Panc1 (cell line): ENCODE measurements at regions not wholly inside any gene's neighbourhood (a gene's known extent, or its start where the extent isn't known, plus 50 kb on each side); places are given as distances from the start of the nearest gene placed in this dataset.

Source experiments
- ATAC-seq: fragments of 200-7000 bp; cut with Tn5 transposase; 2 replicates; pipeline ENCODE4 v1.9.1; 2020; ENCODE audit warnings: mild to moderate bottlenecking, moderate library complexity
- BruUV-seq: library from RNA; stranded (reverse); fragments of 400-500 nt; replicated peaks from 2 replicates; lab custom pipeline; 2021; lab: Mats Ljungman, UMichigan
- CTCF ChIA-PET: fragments of 300-600 bp; sonication (Branson Sonifier 250); formaldehyde crosslinking; loops from one replicate; lab custom pipeline; 2022; ENCODE audit warnings: antibody characterized with exemption; lab: Charles Lee
- POLR2A ChIA-PET: fragments of 300-600 bp; sonication (Branson Sonifier 250); formaldehyde crosslinking; loops from one replicate; lab custom pipeline; 2022; ENCODE audit warnings: antibody characterized with exemption; lab: Charles Lee
- DNase-seq: peaks from one replicate; pipeline ENCODE4 v3.0.0-alpha.2; 2010; ENCODE audit warnings: low read depth, low spot score
- H3K27ac ChIP-seq: 2 replicates; pipeline ENCODE4 v1.5.1; 2011; ENCODE audit warnings: mild to moderate bottlenecking, low read length, inconsistent platforms
- H3K27me3 ChIP-seq: fragments of 200-500 bp; sonication (Bioruptor generic); 2 replicates; pipeline ENCODE4 v1.6.0; 2014; ENCODE audit warnings: low read length, inconsistent platforms; ENCODE audit not compliant: control insufficient read depth, insufficient read depth
- H3K36me3 ChIP-seq: fragments of 200-500 bp; sonication (Bioruptor generic); 2 replicates; pipeline ENCODE4 v1.5.1; 2014; ENCODE audit warnings: inconsistent platforms, mild to moderate bottlenecking, low read length, moderate library complexity; ENCODE audit not compliant: control insufficient read depth, insufficient read depth
- H3K4me1 ChIP-seq: 2 replicates; pipeline ENCODE4 v1.5.1; 2011; ENCODE audit warnings: inconsistent platforms, mild to moderate bottlenecking, low read length, moderate library complexity; ENCODE audit not compliant: control insufficient read depth, insufficient read depth
- H3K4me3 ChIP-seq, 2 experiments: 2 replicates each; pipeline ENCODE4 v1.5.1; 2011 to 2012; ENCODE audit warnings: low read depth in 2 of 2, low read length in 2 of 2, mild to moderate bottlenecking in 2 of 2, inconsistent platforms in 1 of 2, moderate library complexity in 1 of 2
- H3K9me3 ChIP-seq: fragments of 200-500 bp; sonication (Bioruptor generic); 2 replicates; pipeline ENCODE4 v1.5.1; 2014; ENCODE audit warnings: low read depth, mild to moderate bottlenecking, inconsistent platforms, low read length, moderate library complexity; ENCODE audit not compliant: control insufficient read depth, insufficient read depth
- CTCF ChIP-seq: fragments of 450-650 bp; IDR thresholded peaks from 2 replicates; pipeline ENCODE4 v1.5.1; 2017; ENCODE audit warnings: mild to moderate bottlenecking
- POLR2AphosphoS5 ChIP-seq: IDR thresholded peaks from 2 replicates; pipeline ENCODE4 v1.6.1; 2012; ENCODE audit warnings: mild to moderate bottlenecking, low read depth, low read length, moderate library complexity
- REST ChIP-seq, 2 experiments: IDR thresholded peaks; 2 replicates each; pipeline ENCODE4 v1.6.1; 2011 to 2012; ENCODE audit warnings: low read depth in 2 of 2, control low read depth in 1 of 2, low read length in 1 of 2, mild to moderate bottlenecking in 1 of 2, moderate library complexity in 1 of 2; ENCODE audit not compliant: insufficient read depth in 1 of 2
- SIN3A ChIP-seq: IDR thresholded peaks from 2 replicates; pipeline ENCODE4 v1.6.1; 2012; ENCODE audit warnings: low read depth, mild to moderate bottlenecking, low read length, moderate library complexity, borderline replicate concordance; ENCODE audit not compliant: insufficient read depth
- TCF7L2 ChIP-seq: IDR thresholded peaks from 2 replicates; pipeline ENCODE4 v1.6.1; 2011; ENCODE audit warnings: mild to moderate bottlenecking, low read depth, low read length, inconsistent platforms
- in situ Hi-C: cut with HindIII; loops from 2 replicates; pipeline ENCODE4 v1.10.0; 2016; ENCODE audit warnings: low sequenced_read_pairs, low pct_unique_long_range_greater_than_20kb
- intact Hi-C: fragments of 100-400 bp; cut with micrococcal nuclease; formaldehyde crosslinking; loops from one replicate; pipeline ENCODE4 v1.10.0; 2022; ENCODE audit not compliant: unreplicated experiment

GRCh38 chr5:66520854-66521253 is 75.3 kb upstream of the MAST4 start:
- ATAC-seq, result no peak
- H3K4me1 ChIP-seq, result no peaks in the 10 kb centered on the region
- no TSS peak for BruUV-seq
- intact Hi-C loops (no loop called here), in situ Hi-C loops (no loop called here)
- TF ChIP-seq SIN3A (no peak), REST (IDR thresholded peaks at IDR 0.05; ENCODE audit: insufficient read depth in 1 of 2, low read depth in 2 of 2, low read length in 1 of 2) (no peak), TCF7L2 (no peak), POLR2AphosphoS5 (no peak), CTCF (no peak)
- no peak for DNase-seq
- POLR2A ChIA-PET, result no interaction called here
- H3K27me3 ChIP-seq, result no peaks in the 10 kb centered on the region
- H3K9me3 ChIP-seq, result peaks cover 7% of the 10 kb centered on the region
- CTCF ChIA-PET, result no interaction called here
- no peaks in the 10 kb centered on the region for H3K36me3 ChIP-seq
- H3K4me3 ChIP-seq, result no peak overlapping the region
- H3K27ac ChIP-seq, result no peak overlapping the region

GRCh38 chr5:66527478-66528035 is 68.6 kb upstream of the MAST4 start:
- H3K4me1 ChIP-seq, result no peaks in the 10 kb centered on the region
- BruUV-seq, result no TSS peak
- TF ChIP-seq SIN3A, result no peak
- TF ChIP-seq TCF7L2, result no peak
- no peak for TF ChIP-seq REST (IDR thresholded peaks at IDR 0.05; ENCODE audit: insufficient read depth in 1 of 2, low read depth in 2 of 2, low read length in 1 of 2)
- no peak for TF ChIP-seq POLR2AphosphoS5
- TF ChIP-seq CTCF, result no peak
- no peak for ATAC-seq
- no peaks in the 10 kb centered on the region for H3K27me3 ChIP-seq
- H3K36me3 ChIP-seq, result no peaks in the 10 kb centered on the region
- no peak overlapping the region for H3K27ac ChIP-seq
- no peak for DNase-seq
- in situ Hi-C loops, result no loop called here
- no peaks in the 10 kb centered on the region for H3K9me3 ChIP-seq
- CTCF ChIA-PET, result no interaction called here
- intact Hi-C loops, result no loop called here
- H3K4me3 ChIP-seq, result no peak overlapping the region
- POLR2A ChIA-PET, result no interaction called here
